Gastrocnemius medialis (tissue), 4 donors: ENCODE measurements at regions not wholly inside any gene's neighbourhood (a gene's known extent, or its start where the extent isn't known, plus 50 kb on each side); places are given as distances from the start of the nearest gene placed in this dataset.

Experiments
- ATAC-seq, 2 donors: fragments of 150-250 bp; one replicate each; pipeline ENCODE4 v1.9.1; 2016
- DNase-seq, 2 donors: peaks; one replicate each; pipeline ENCODE4 v3.0.0-alpha.2; 2019
- H3K27ac ChIP-seq, 4 donors: fragments of 200-600 bp; sonication (generic); 1 replicate in 1 of 4; 2 replicates in 3 of 4; pipeline ENCODE4 v1.5.1; 2016 to 2018; ENCODE audit warnings: mild to moderate bottlenecking in 2 of 4, moderate library complexity in 1 of 4
- H3K27me3 ChIP-seq, 3 donors: fragments of 200-600 bp; sonication (generic) in 2 of 3; 1 replicate in 1 of 3; 2 replicates in 2 of 3; pipeline versions ENCODE4 v1.5.1 to v1.6.0; 2016 to 2019; ENCODE audit warnings: mild to moderate bottlenecking in 1 of 3, moderate library complexity in 1 of 3
- H3K36me3 ChIP-seq, 2 donors: fragments of 200-600 bp; sonication (generic) in 1 of 2; one replicate each; pipeline ENCODE4 v1.5.1; 2017 to 2018
- H3K4me1 ChIP-seq, 2 donors: fragments of 200-600 bp; sonication (generic) in 1 of 2; one replicate each; pipeline ENCODE4 v1.5.1; 2016 to 2017; ENCODE audit warnings: mild to moderate bottlenecking in 2 of 2
- H3K4me3 ChIP-seq, 4 donors: fragments of 200-600 bp; sonication (generic) in 3 of 4; 1 replicate in 1 of 4; 2 replicates in 3 of 4; pipeline ENCODE4 v1.5.1; 2016 to 2019; ENCODE audit warnings: mild to moderate bottlenecking in 2 of 4
- H3K9me3 ChIP-seq, 3 donors: fragments of 200-600 bp; sonication (generic) in 2 of 3; 1 replicate in 1 of 3; 2 replicates in 2 of 3; pipeline ENCODE4 v1.5.1; 2016 to 2019
- POLR2A ChIP-seq, 2 donors: fragments of 450-650 bp; IDR thresholded peaks; one replicate each; pipeline ENCODE4 v1.6.1; 2017; ENCODE audit warnings: antibody characterized with exemption in 2 of 2, mild to moderate bottlenecking in 2 of 2, moderate library complexity in 2 of 2
- in situ Hi-C, 4 donors: fragments of 200-750 bp; cut with MboI; loops; one replicate each; pipeline versions ENCODE4 v1.15.0 to v1.8.0; 2017; ENCODE audit warnings: low sequenced_read_pairs in 4 of 4
- intact Hi-C: fragments of 100-400 bp; cut with DNase I; formaldehyde crosslinking; loops from one replicate; pipeline ENCODE4 v1.15.1; 2023; ENCODE audit warnings: low total_unique reads
- TF ChIP-seq, protein P1 (sequence below), 5 experiments: fragments of 450-650 bp in 3 of 5; fragments of 200-600 bp in 2 of 5; sonication (generic) in 2 of 5; IDR thresholded peaks in 4 of 5; conservative IDR thresholded peaks in 1 of 5; 1 replicate in 4 of 5; 2 replicates in 1 of 5; pipeline ENCODE4 v1.5.1; 2016 to 2019; ENCODE audit warnings: antibody characterized with exemption in 5 of 5, mild to moderate bottlenecking in 3 of 5, moderate library complexity in 3 of 5

DNA sequence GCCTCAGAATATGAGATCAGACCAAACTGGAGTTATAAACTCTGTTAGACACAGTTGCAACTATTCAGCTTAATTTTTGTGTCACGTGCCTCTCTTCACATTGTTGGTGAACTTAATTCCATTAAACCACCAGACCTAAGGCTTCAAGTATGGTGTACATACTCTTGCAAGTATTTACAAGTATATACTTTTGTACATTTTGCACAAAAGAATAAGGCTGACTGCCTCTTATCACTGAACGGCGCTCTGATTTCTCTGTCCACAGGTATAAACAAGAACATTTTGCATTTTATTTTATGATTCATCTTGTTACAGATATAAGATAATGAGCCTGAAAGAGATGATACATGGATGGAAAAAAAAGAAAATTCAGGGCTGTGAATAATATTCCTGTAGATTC lies 269.7 kb upstream of the ACVR2A start:
- Histone ChIP-seq H3K4me3 (no peak overlapping the region), H3K9me3 (no peaks in the 10 kb centered on the region), H3K36me3 (no peaks in the 10 kb centered on the region), H3K27ac (no peak overlapping the region), H3K27me3 (no peaks in the 10 kb centered on the region), H3K4me1 (no peaks in the 10 kb centered on the region)
- no peak for ATAC-seq
- TF ChIP-seq POLR2A (IDR thresholded peaks at IDR 0.05), result no peak
- TF ChIP-seq, protein P1, sequence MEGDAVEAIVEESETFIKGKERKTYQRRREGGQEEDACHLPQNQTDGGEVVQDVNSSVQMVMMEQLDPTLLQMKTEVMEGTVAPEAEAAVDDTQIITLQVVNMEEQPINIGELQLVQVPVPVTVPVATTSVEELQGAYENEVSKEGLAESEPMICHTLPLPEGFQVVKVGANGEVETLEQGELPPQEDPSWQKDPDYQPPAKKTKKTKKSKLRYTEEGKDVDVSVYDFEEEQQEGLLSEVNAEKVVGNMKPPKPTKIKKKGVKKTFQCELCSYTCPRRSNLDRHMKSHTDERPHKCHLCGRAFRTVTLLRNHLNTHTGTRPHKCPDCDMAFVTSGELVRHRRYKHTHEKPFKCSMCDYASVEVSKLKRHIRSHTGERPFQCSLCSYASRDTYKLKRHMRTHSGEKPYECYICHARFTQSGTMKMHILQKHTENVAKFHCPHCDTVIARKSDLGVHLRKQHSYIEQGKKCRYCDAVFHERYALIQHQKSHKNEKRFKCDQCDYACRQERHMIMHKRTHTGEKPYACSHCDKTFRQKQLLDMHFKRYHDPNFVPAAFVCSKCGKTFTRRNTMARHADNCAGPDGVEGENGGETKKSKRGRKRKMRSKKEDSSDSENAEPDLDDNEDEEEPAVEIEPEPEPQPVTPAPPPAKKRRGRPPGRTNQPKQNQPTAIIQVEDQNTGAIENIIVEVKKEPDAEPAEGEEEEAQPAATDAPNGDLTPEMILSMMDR (IDR thresholded peaks at IDR 0.05 in 4 of 5, conservative IDR thresholded peaks at IDR 0.05 in 1 of 5), result no peak
- in situ Hi-C loops (no loop called here), intact Hi-C loops (no loop called here)
- DNase-seq, result no peak

DNA sequence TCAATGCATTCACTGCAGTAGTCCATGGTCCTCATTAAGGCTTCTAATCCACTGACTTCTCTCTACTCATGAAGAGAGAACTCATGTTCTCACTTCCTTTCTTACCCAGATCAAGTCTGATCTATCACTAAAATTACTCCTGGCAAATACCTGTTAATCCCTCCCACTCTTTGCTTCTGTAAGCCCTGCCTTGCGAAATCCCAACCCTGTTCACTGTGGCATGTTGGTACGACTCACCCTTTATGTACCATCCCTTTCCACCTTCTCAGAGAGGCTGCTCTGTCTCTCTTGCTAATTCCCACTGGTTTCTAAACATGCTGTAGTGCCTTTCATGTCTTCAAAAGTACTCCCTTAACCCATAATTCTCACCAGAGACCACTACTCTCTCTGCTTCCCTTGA lies 272.2 kb upstream of the ACVR2A start:
- no peak for ATAC-seq
- no peak overlapping the region for H3K4me3 ChIP-seq
- in situ Hi-C loops, result no loop called here

DNA sequence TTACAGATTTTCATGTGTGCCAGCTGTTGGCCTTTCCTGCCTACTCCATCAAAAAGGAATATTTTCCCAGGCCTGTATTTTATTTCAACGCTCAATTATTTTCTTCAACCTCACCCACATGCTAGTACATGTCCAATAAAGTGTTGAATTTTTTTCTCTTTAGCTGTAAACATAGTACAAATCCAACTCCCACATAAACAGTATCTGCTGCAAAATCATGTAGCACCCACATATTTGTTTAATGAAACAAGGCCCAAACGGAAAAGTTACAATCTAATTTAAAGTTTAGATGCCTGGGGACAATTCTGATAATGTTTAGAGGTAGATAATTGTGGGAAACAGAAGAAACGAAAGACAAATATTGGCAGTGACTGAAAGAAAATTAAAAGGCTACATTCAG lies 275.4 kb upstream of the ACVR2A start:
- in situ Hi-C loops, result no loop called here
- Histone ChIP-seq H3K27ac (no peak overlapping the region), H3K9me3 (no peaks in the 10 kb centered on the region), H3K27me3 (no peaks in the 10 kb centered on the region), H3K36me3 (no peaks in the 10 kb centered on the region), H3K4me3 (no peak overlapping the region), H3K4me1 (no peaks in the 10 kb centered on the region)
- no peak for DNase-seq
- intact Hi-C loops, result no loop called here
- no peak for TF ChIP-seq POLR2A (IDR thresholded peaks at IDR 0.05)
- TF ChIP-seq, protein P1 (IDR thresholded peaks at IDR 0.05 in 4 of 5, conservative IDR thresholded peaks at IDR 0.05 in 1 of 5), result no peak
- no peak for ATAC-seq

More for the DNA sequence above, 272.2 kb upstream of the ACVR2A start:
- DNase-seq, result no peak
- Histone ChIP-seq H3K27me3 (no peaks in the 10 kb centered on the region), H3K27ac (no peak overlapping the region), H3K36me3 (no peaks in the 10 kb centered on the region), H3K4me1 (no peaks in the 10 kb centered on the region), H3K9me3 (no peaks in the 10 kb centered on the region)
- intact Hi-C loops, result no loop called here
- TF ChIP-seq POLR2A (IDR thresholded peaks at IDR 0.05), result no peak
- TF ChIP-seq, protein P1 (IDR thresholded peaks at IDR 0.05 in 4 of 5, conservative IDR thresholded peaks at IDR 0.05 in 1 of 5), result no peak

DNA sequence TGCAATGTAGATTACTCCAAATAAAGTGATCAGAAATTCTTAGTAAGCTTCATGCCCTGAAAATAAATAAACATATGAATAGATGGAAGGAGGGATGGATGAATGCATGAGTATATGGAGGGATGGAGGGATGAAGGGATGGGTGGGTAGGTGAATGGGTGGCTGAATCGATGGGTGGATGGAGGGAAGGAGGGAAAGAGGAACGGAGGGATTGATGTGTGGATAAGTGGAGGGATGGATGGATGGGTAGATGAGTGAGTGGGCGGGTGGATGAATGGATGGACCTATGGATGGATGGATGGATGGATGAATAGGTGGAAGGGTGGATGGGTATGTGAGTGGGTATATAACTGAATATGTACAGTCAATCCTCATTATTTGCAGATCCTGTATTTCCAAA lies 276.7 kb upstream of the ACVR2A start:
- DNase-seq (no peak), ATAC-seq (no peak)
- no peaks in the 10 kb centered on the region for H3K27me3 ChIP-seq
- intact Hi-C loops, result no loop called here
- TF ChIP-seq POLR2A (IDR thresholded peaks at IDR 0.05), result no peak
- TF ChIP-seq, protein P1 (IDR thresholded peaks at IDR 0.05 in 4 of 5, conservative IDR thresholded peaks at IDR 0.05 in 1 of 5), result no peak
- no peaks in the 10 kb centered on the region for H3K9me3 ChIP-seq
- H3K4me1 ChIP-seq, result no peaks in the 10 kb centered on the region
- in situ Hi-C loops, result no loop called here
- H3K36me3 ChIP-seq, result no peaks in the 10 kb centered on the region
- no peak overlapping the region for H3K27ac ChIP-seq
- no peak overlapping the region for H3K4me3 ChIP-seq

DNA sequence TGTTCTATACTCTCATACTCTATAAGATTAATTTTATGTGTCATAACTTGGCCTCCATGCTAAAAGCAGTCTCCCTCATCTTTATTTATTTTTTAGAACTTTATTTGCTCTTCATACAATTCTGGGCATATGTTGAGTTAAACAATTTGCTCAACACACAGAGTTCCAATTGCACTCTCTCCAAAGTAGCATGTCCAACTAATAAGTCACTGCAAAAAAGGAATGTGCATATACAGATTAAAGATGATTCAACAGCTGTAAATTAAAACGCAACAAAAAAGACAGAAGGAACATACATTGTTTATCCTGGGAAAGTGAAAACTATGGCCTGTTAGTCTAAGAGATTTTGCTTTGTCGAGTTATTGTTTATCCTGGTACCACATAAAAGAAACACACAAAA lies 277.7 kb upstream of the ACVR2A start:
- no peak overlapping the region for H3K27ac ChIP-seq
- in situ Hi-C loops, result no loop called here
- intact Hi-C loops, result no loop called here

More for the DNA sequence above, 277.7 kb upstream of the ACVR2A start:
- Histone ChIP-seq H3K27me3 (no peaks in the 10 kb centered on the region), H3K9me3 (no peaks in the 10 kb centered on the region), H3K4me3 (no peak overlapping the region), H3K36me3 (no peaks in the 10 kb centered on the region), H3K4me1 (no peaks in the 10 kb centered on the region)
- DNase-seq (no peak), ATAC-seq (no peak)
- TF ChIP-seq, protein P1 (IDR thresholded peaks at IDR 0.05 in 4 of 5, conservative IDR thresholded peaks at IDR 0.05 in 1 of 5), result no peak
- TF ChIP-seq POLR2A (IDR thresholded peaks at IDR 0.05), result no peak
